DMS79 treated with DMSO at 0.1 percent for 48 hours (cell line): ENCODE measurements at regions not wholly inside any gene's neighbourhood (a gene's known extent, or its start where the extent isn't known, plus 50 kb on each side); places are given as distances from the start of the nearest gene placed in this dataset.
A peak's percentile ranks its signal among the peaks of the same experiment; 100 is the strongest.
"Not testable (repeated sequence)": the region's sequence is repeated elsewhere in the genome, so short reads cannot be mapped to it uniquely, and the experiment has no call there.

ENCODE experiments used
- DNase-seq: peaks from one replicate; lab custom pipeline; 2025; lab: John Stamatoyannopoulos, UW

- no peak for DNase-seq
Observed at GRCh38 chr2:129914538-129915302, 64.7 kb upstream of the RAB6C start.

- peak; percentile 44 for DNase-seq
Observed at GRCh38 chr2:129915303-129915840, 64.1 kb upstream of the RAB6C start.

GRCh38 chr2:129918604-129919003 is 60.9 kb upstream of the RAB6C start:
- no peak for DNase-seq

GRCh38 chr2:129922571-129923264 is 56.7 kb upstream of the RAB6C start:
- DNase-seq: peak; percentile 67

GRCh38 chr2:129923265-129924091 is 56.0 kb upstream of the RAB6C start:
- peak; percentile 78 for DNase-seq

- DNase-seq: not testable (repeated sequence)
Observed at GRCh38 chr2:129924115-129924514, 55.4 kb upstream of the RAB6C start.

- DNase-seq: no peak
Observed at GRCh38 chr2:129925381-129925780, 54.1 kb upstream of the RAB6C start.

GRCh38 chr2:129927696-129928095 is 51.8 kb upstream of the RAB6C start:
- DNase-seq: no peak

GRCh38 chr2:129929321-129930290 is 49.9 kb upstream of the RAB6C start:
- DNase-seq: no peak
